Esophagus (tissue), 2 donors: ENCODE measurements at regions not wholly inside any gene's neighbourhood (a gene's known extent, or its start where the extent isn't known, plus 50 kb on each side); places are given as distances from the start of the nearest gene placed in this dataset.

Source experiments
- H3K27ac ChIP-seq, 2 donors: one replicate each; pipeline ENCODE4 v1.5.1; 2013; ENCODE audit warnings: low read depth in 2 of 2, mild to moderate bottlenecking in 2 of 2, inconsistent platforms in 1 of 2, low read length in 1 of 2, moderate library complexity in 1 of 2
- H3K27me3 ChIP-seq, 2 donors: one replicate each; pipeline ENCODE4 v1.6.1; 2013; ENCODE audit warnings: low read length in 2 of 2, control low read depth in 1 of 2, mild to moderate bottlenecking in 1 of 2; ENCODE audit not compliant: insufficient read depth in 2 of 2, control insufficient read depth in 1 of 2
- H3K36me3 ChIP-seq, 2 donors: one replicate each; pipeline ENCODE4 v1.6.1; 2013; ENCODE audit warnings: low read length in 1 of 2; ENCODE audit not compliant: control insufficient read depth in 2 of 2, insufficient read depth in 2 of 2
- H3K4me1 ChIP-seq, 2 donors: one replicate each; pipeline ENCODE4 v1.6.1; 2013; ENCODE audit warnings: low read length in 1 of 2; ENCODE audit not compliant: control insufficient read depth in 2 of 2, insufficient read depth in 2 of 2
- H3K4me3 ChIP-seq, 2 donors: one replicate each; pipeline ENCODE4 v1.5.1; 2013; ENCODE audit warnings: low read length in 2 of 2, mild to moderate bottlenecking in 2 of 2, low read depth in 1 of 2, moderate library complexity in 1 of 2
- H3K9me3 ChIP-seq, 2 donors: one replicate each; pipeline ENCODE4 v1.6.1; 2013; ENCODE audit warnings: mild to moderate bottlenecking in 2 of 2, low read depth in 1 of 2, low read length in 1 of 2, moderate library complexity in 1 of 2; ENCODE audit not compliant: control insufficient read depth in 2 of 2, insufficient read depth in 1 of 2
- WGBS, 2 donors: extraction: QIAGEN DNeasy Blood & Tissue Kit; methylation state at CpG; one replicate each; pipeline ENCODE4 v1.1.7; 2013; 5-methylcytosine and 5-hydroxymethylcytosine counted together
- donor health status: healthy with polysubstance abuse.
- donor health status: Bipolar disorder and iron deficiency.

GRCh38 chr6:77074037-77074713 is 389.1 kb downstream of the HTR1B start:
- WGBS, 2 donors, result 71 to 78% methylated on average over 7 of the region's 7 CpGs
- Histone ChIP-seq H3K4me3 (no peak overlapping the region), H3K36me3 (no peaks in the 10 kb centered on the region), H3K27ac (no peak overlapping the region), H3K9me3 (no peaks in the 10 kb centered on the region), H3K4me1 (no peaks in the 10 kb centered on the region), H3K27me3 (no peaks in the 10 kb centered on the region)

GRCh38 chr6:77073410-77073760 is 389.9 kb downstream of the HTR1B start:
- no peaks in the 10 kb centered on the region for H3K9me3 ChIP-seq
- H3K4me1 ChIP-seq, result no peaks in the 10 kb centered on the region
- WGBS, 2 donors, result 44 to 56% methylated on average over 1 of the region's 1 CpG
- H3K27me3 ChIP-seq, result no peaks in the 10 kb centered on the region
- H3K27ac ChIP-seq, result no peak overlapping the region
- no peak overlapping the region for H3K4me3 ChIP-seq
- H3K36me3 ChIP-seq, result no peaks in the 10 kb centered on the region

GRCh38 chr6:77072694-77073409 is 390.4 kb downstream of the HTR1B start:
- WGBS, 2 donors, result 72 to 82% methylated on average over 4 of the region's 4 CpGs
- Histone ChIP-seq H3K27me3 (no peaks in the 10 kb centered on the region), H3K4me1 (no peaks in the 10 kb centered on the region), H3K36me3 (no peaks in the 10 kb centered on the region), H3K9me3 (no peaks in the 10 kb centered on the region), H3K4me3 (no peak overlapping the region), H3K27ac (no peak overlapping the region)

GRCh38 chr6:77063494-77063893 is 399.8 kb downstream of the HTR1B start:
- WGBS, 2 donors, result 83 to 85% methylated on average over 4 of the region's 4 CpGs
- no peak overlapping the region for H3K4me3 ChIP-seq
- no peaks in the 10 kb centered on the region for H3K27me3 ChIP-seq
- peaks cover 0 to 3% of the 10 kb centered on the region in 2 donors for H3K9me3 ChIP-seq
- no peaks in the 10 kb centered on the region for H3K36me3 ChIP-seq
- H3K4me1 ChIP-seq, result no peaks in the 10 kb centered on the region
- H3K27ac ChIP-seq, result no peak overlapping the region

GRCh38 chr6:77055711-77056110 is 407.6 kb downstream of the HTR1B start:
- WGBS, 2 donors, result 79 to 82% methylated on average over 4 of the region's 4 CpGs
- H3K27me3 ChIP-seq, result no peaks in the 10 kb centered on the region
- H3K4me3 ChIP-seq, result no peak overlapping the region
- no peaks in the 10 kb centered on the region for H3K36me3 ChIP-seq
- H3K4me1 ChIP-seq, result no peaks in the 10 kb centered on the region
- no peaks in the 10 kb centered on the region for H3K9me3 ChIP-seq
- H3K27ac ChIP-seq, result no peak overlapping the region

GRCh38 chr6:77040568-77041195 is 422.6 kb downstream of the HTR1B start:
- Histone ChIP-seq H3K9me3 (peaks cover 0 to 8% of the 10 kb centered on the region in 2 donors), H3K27me3 (no peaks in the 10 kb centered on the region), H3K4me1 (no peaks in the 10 kb centered on the region), H3K36me3 (no peaks in the 10 kb centered on the region), H3K4me3 (no peak overlapping the region), H3K27ac (no peak overlapping the region)
- WGBS, 2 donors, result 48 to 64% methylated on average over 3 of the region's 3 CpGs

GRCh38 chr6:77038807-77039206 is 424.5 kb downstream of the HTR1B start:
- Histone ChIP-seq H3K27me3 (no peaks in the 10 kb centered on the region), H3K9me3 (peaks cover 0 to 8% of the 10 kb centered on the region in 2 donors), H3K27ac (no peak overlapping the region), H3K4me1 (no peaks in the 10 kb centered on the region), H3K4me3 (no peak overlapping the region), H3K36me3 (no peaks in the 10 kb centered on the region)
- WGBS, 2 donors, result 71 to 82% methylated on average over 3 of the region's 3 CpGs

- Histone ChIP-seq H3K27me3 (no peaks in the 10 kb centered on the region), H3K36me3 (no peaks in the 10 kb centered on the region), H3K4me1 (no peaks in the 10 kb centered on the region), H3K4me3 (no peak overlapping the region), H3K9me3 (peaks cover 0 to 8% of the 10 kb centered on the region in 2 donors), H3K27ac (no peak overlapping the region)
- 89 to 92% methylated on average over 1 of the region's 1 CpG for WGBS, 2 donors
These were observed 425.9 kb downstream of the HTR1B start for GRCh38 chr6:77037439-77037838.

GRCh38 chr6:77036400-77036799 is 426.9 kb downstream of the HTR1B start:
- Histone ChIP-seq H3K9me3 (peaks cover 0 to 8% of the 10 kb centered on the region in 2 donors), H3K27me3 (no peaks in the 10 kb centered on the region), H3K4me3 (no peak overlapping the region), H3K4me1 (no peaks in the 10 kb centered on the region), H3K36me3 (no peaks in the 10 kb centered on the region), H3K27ac (no peak overlapping the region)
- WGBS, 2 donors, result 86% methylated on average over 4 of the region's 4 CpGs
